ENCODE measurements at regions not wholly inside any gene's neighbourhood (a gene's known extent, or its start where the extent isn't known, plus 50 kb on each side); places are given as distances from the start of the nearest gene placed in this dataset.

- peaks cover 3% of the 10 kb centered on the region for H3K4me1 ChIP-seq (ENCODE audit: low read depth)
- H3K4me3 ChIP-seq = no peak overlapping the region
- H3K27ac ChIP-seq = no peak overlapping the region
- TF ChIP-seq, protein P1, sequence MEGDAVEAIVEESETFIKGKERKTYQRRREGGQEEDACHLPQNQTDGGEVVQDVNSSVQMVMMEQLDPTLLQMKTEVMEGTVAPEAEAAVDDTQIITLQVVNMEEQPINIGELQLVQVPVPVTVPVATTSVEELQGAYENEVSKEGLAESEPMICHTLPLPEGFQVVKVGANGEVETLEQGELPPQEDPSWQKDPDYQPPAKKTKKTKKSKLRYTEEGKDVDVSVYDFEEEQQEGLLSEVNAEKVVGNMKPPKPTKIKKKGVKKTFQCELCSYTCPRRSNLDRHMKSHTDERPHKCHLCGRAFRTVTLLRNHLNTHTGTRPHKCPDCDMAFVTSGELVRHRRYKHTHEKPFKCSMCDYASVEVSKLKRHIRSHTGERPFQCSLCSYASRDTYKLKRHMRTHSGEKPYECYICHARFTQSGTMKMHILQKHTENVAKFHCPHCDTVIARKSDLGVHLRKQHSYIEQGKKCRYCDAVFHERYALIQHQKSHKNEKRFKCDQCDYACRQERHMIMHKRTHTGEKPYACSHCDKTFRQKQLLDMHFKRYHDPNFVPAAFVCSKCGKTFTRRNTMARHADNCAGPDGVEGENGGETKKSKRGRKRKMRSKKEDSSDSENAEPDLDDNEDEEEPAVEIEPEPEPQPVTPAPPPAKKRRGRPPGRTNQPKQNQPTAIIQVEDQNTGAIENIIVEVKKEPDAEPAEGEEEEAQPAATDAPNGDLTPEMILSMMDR (IDR thresholded peaks at IDR 0.05; ENCODE audit: low read depth, low read length) = no peak
- H3K9me3 ChIP-seq (ENCODE audit: low read depth) = no peaks in the 10 kb centered on the region
- DNase-seq (ENCODE audit: low read depth in 1 of 2, low spot score in 1 of 2) = no peak
- no peaks in the 10 kb centered on the region for H3K36me3 ChIP-seq
- no peaks in the 10 kb centered on the region for H3K27me3 ChIP-seq
Observed at GRCh38 chr13:36552334-36552733, 120.0 kb downstream of the CCNA1 start.

DNA sequence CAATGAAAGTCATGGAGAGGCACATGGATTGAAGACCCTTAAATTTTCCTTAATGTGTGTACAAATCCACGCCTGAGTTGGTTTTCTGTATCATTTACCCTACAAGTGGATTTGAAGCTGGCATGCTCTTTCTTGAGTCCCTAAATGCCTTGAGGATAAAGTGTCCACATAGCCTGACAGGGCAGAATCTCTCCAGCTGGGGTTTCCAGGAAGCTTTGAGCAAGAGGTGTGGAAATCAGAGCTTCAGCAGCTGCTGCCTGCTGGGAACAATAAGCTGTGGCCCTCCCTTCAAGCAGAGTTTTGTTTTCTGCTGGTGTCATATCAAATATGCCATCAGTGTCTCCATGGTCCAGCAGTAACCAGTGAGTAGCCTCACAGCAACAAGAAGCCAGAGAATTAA is 120.3 kb upstream of the SERTM1 start:
- Histone ChIP-seq H3K27ac (no peak overlapping the region), H3K36me3 (no peaks in the 10 kb centered on the region), H3K4me1 (ENCODE audit: low read depth) (peaks cover 3% of the 10 kb centered on the region), H3K27me3 (no peaks in the 10 kb centered on the region), H3K9me3 (ENCODE audit: low read depth) (no peaks in the 10 kb centered on the region), H3K4me3 (no peak overlapping the region)
- TF ChIP-seq, protein P1 (IDR thresholded peaks at IDR 0.05; ENCODE audit: low read depth, low read length) = no peak
- peak in 1 of 2 donors; percentile 27 for DNase-seq (ENCODE audit: low read depth in 1 of 2, low spot score in 1 of 2)

- TF ChIP-seq, protein P1 (IDR thresholded peaks at IDR 0.05; ENCODE audit: low read depth, low read length) = no peak
- Histone ChIP-seq H3K27me3 (no peaks in the 10 kb centered on the region), H3K4me3 (no peak overlapping the region), H3K27ac (no peak overlapping the region), H3K4me1 (ENCODE audit: low read depth) (no peaks in the 10 kb centered on the region), H3K9me3 (ENCODE audit: low read depth) (no peaks in the 10 kb centered on the region), H3K36me3 (no peaks in the 10 kb centered on the region)
- no peak for DNase-seq (ENCODE audit: low read depth in 1 of 2, low spot score in 1 of 2)
Observed at GRCh38 chr13:36555151-36555986, 118.5 kb upstream of the SERTM1 start.

GRCh38 chr13:36559375-36559774 is 114.4 kb upstream of the SERTM1 start:
- DNase-seq (ENCODE audit: low read depth in 1 of 2, low spot score in 1 of 2) = no peak
- no peaks in the 10 kb centered on the region for H3K27me3 ChIP-seq
- H3K4me3 ChIP-seq = no peak overlapping the region
- TF ChIP-seq, protein P1 (IDR thresholded peaks at IDR 0.05; ENCODE audit: low read depth, low read length) = no peak
- H3K4me1 ChIP-seq (ENCODE audit: low read depth) = no peaks in the 10 kb centered on the region
- no peaks in the 10 kb centered on the region for H3K9me3 ChIP-seq (ENCODE audit: low read depth)
- H3K36me3 ChIP-seq = no peaks in the 10 kb centered on the region
- no peak overlapping the region for H3K27ac ChIP-seq

DNA sequence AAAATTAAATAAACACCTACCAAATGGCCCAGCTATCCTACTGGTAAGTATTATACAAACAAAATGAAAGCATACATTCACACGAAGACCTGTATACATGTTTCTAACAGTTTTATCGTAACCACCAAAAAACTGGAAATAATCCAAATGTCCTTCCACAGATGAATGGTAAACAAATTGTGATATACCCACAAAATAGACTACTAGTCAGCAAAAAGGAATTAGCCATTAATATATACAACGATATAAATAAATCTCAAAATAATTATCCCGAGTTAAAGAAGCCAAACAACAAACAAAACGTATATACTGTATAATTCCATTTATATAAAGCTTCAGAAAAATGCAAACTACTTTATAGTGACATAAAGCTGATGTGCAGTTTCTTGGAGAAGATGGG is 106.3 kb upstream of the SERTM1 start:
- H3K36me3 ChIP-seq = no peaks in the 10 kb centered on the region
- TF ChIP-seq, protein P1 (IDR thresholded peaks at IDR 0.05; ENCODE audit: low read depth, low read length) = no peak
- H3K4me3 ChIP-seq = no peak overlapping the region
- H3K27me3 ChIP-seq = no peaks in the 10 kb centered on the region
- no peak for DNase-seq (ENCODE audit: low read depth in 1 of 2, low spot score in 1 of 2)
- no peaks in the 10 kb centered on the region for H3K9me3 ChIP-seq (ENCODE audit: low read depth)
- H3K27ac ChIP-seq = no peak overlapping the region
- H3K4me1 ChIP-seq (ENCODE audit: low read depth) = no peaks in the 10 kb centered on the region

All from cardiac muscle cell (in vitro differentiated cells and primary cell).